HG03108 (cell line): ENCODE measurements at regions not wholly inside any gene's neighbourhood (a gene's known extent, or its start where the extent isn't known, plus 50 kb on each side); places are given as distances from the start of the nearest gene placed in this dataset.
"Not testable (repeated sequence)": the region's sequence is repeated elsewhere in the genome, so short reads cannot be mapped to it uniquely, and the experiment has no call there.

Experiments
- ATAC-seq: cut with Tn5 transposase; IDR thresholded peaks from one replicate; pipeline ENCODE4 v1.9.1; 2021; ENCODE audit warnings: moderate library complexity; ENCODE audit not compliant: unreplicated experiment

DNA sequence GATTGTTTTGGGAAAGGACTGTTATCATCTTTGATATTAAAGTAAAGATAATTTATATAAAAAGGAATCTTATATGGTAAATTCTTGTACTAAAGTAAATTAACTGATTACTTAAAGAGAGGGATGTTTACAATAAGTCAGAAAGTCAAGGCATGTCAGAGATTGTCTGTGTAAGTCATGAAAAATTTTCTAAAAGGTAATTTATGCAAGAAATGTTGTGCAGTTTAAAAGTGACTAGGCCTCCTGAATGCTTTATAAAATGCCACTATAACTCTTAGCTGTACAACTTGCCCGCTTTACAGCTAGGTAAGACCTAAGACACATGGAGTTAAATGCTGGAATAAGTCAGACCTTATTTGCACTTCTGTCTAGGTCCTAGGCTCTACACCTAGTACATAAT is 692.9 kb downstream of the GBE1 start:
- ATAC-seq, result no peak

DNA sequence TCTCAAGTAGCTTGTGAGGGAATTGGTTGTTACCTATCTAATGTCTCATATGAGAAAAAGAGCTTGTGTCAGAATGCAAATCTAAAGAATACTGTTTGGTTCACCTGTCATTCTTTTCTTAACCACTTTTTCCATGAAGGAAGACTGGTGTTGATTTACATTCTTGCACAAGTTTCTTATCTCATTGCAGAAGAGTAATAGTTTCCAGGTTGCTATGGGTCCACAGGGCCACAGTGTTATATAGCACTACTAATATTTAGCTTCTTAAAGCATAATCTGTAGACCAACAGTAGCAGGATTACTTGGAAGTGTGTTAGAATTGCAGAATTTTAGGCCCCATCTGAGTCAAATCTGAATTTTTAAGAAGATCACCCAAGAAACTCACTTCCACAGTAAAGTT is 697.5 kb downstream of the GBE1 start:
- ATAC-seq, result no peak

DNA sequence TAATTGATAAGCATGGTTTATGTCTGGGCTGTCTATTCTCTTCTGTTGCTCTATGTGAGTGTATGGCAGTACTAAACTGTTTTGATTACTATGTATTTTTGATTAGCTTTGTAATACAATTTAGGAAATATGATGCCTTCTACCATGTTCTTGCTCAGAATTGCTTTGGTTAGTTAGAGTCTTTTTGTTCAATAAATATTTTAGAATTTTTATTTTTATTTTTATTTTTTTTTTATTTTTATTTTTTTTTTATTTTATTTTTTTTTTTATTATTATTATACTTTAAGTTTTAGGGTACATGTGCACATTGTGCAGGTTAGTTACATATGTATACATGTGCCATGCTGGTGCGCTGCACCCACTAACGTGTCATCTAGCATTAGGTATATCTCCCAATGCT is 710.3 kb downstream of the GBE1 start:
- not testable (repeated sequence) for ATAC-seq

DNA sequence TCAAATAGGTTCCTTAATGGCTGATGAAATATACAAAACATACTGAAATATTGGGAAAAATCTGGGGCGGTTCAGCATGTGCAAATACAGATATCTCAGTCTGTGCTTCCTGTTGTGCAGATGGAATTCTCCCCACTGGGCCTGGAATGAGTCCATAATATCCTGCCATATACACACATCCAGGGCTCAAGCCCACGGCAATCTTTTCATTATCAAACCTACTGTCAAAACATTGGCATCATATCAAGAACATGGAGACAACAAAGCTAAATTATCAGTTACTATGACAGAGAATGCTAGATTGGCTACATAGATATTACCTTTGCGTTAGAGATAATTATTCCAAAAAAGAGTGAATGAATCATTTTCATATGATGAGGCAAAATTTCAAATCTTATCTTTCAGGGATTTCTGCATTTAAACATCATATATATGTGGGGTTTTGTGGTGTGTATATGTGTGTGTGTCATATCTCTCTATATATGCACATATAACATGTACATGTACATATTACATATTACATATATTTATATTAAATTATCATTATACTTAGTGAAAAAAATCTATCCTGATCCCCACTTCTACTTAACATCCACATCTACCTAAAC is 713.3 kb downstream of the GBE1 start:
- ATAC-seq, result no peak

DNA sequence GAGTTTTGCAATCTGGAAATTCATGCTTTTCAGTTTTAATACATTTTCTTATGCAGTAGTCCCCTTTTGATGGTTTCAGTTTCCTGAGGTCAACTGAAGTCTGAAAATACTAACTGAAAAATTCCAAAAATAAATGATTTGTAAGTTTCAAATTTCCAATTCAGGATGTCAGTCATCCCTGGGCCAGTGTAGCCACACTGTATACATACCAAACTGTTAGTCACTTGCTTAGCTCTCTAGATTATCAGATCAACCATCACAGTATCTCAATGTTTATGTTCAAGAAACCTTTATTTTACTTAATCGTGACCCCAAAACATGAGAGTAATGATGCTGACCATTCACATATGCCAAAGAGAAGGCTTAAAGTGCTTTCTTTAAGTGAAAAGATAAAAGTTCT is 715.5 kb downstream of the GBE1 start:
- ATAC-seq, result no peak

DNA sequence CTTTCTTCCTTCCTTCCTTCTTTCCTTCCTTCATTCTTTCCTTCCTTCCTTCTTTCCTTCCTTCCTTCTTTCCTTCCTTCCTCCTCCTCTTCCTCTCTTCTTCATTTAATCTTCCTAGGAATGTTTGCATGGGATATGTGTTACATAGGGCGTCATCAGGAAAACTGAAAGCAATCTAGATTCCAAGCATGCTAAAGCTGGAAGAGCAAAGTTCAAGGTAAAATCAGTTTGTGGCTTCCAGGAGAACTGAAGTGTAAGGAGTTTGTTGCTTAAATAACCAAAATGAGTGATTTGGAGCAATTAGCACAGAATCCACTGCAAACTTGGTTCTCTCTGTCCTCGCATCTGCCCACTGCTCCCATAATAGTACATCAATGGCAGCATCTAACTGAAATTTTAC is 716.2 kb downstream of the GBE1 start:
- ATAC-seq, result no peak

DNA sequence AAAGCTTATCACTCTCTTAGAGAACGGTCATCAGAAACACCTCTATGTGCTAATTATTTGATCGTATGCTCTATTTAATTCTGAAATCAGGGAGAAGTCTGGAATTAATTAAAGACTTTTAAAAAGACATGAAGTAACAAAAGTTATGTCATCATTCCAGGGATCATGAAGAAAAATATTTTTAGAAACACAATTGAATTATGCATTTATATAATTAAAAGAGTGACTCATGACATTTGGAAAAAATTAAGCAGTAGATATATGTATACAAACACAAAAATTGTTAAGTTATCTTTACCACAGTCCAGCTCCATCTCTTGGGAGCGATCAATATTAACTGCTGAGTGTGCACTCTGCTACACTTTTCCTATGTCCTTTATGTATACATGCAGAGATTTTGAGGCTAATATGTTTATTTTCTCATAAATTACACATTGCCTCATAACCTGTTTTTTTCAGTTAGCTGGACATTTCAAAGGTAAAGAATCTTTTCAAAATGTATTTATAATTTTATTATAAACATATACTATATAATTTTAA is 717.7 kb downstream of the GBE1 start:
- no peak for ATAC-seq

DNA sequence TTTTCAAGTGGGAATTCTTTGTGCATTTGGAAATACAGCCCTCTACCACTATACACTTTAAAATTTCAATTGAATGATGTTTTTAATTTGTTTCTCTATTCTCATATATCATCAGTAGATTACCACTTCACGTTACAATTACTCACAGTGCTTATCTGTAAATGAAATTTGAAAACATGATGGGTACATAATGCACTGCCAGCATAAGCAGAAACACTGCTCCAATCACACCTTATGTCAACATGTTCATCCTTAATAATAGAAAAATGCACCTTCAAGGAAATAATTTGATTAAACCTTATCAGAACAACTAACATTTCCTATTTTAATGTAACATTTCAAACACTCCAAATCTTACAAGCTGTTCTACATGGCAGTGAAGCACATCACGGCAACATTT is 718.4 kb downstream of the GBE1 start:
- no peak for ATAC-seq

DNA sequence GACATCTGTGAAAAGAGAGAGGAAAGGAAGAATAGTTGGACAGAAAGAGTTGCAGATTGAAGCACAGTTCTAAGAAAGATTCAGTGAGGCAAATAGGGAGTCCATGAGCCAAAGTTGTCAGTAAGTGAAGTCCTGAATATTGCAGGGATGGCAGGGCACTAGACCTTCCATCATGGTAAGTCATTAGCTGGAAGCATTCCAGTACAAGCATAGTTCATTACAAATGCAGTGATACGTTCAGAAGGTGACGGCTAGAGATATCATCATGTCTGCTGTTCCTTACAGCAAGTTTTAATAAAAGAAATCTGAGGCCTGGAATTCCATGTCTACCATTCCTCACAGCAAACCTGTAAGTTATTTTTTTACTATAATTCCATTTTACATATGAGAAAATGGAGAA is 720.1 kb downstream of the GBE1 start:
- no peak for ATAC-seq

DNA sequence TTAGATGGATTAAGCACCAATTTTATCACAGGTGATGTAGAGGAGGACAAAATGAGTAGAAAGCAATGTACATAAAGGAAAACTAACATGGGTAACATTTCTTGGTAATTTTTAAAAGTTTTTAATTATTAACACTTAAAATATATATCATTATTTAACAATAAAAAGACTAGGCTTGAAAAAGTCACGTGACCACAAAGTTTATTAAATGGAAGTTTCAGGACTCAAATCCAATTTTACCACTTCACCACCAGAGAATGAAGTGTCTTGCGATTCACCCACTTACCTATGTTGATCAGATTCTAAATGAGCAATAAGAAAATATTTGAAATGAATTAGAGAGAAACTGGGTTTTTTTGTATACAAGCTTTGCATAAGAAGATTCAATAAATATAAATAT is 721.3 kb downstream of the GBE1 start:
- no peak for ATAC-seq

DNA sequence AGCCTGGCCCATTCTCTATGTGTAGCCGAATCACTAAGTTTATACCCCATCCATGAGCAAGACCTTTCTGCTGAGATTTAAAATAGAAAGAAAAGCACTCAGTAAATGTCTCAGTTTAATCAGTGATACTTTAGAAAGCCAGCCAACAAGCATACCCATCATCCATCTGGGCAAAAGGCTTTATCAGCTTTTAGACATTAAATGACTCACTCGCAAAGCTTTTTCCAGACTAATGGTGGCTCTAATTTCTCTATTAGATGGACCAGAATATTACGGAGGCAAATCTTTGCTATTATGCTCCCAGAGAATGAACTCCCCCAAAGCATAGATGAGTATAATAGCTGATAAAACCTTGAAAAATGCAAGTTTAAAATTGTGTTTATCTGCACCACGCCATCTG is 727.8 kb downstream of the GBE1 start:
- ATAC-seq, result no peak

DNA sequence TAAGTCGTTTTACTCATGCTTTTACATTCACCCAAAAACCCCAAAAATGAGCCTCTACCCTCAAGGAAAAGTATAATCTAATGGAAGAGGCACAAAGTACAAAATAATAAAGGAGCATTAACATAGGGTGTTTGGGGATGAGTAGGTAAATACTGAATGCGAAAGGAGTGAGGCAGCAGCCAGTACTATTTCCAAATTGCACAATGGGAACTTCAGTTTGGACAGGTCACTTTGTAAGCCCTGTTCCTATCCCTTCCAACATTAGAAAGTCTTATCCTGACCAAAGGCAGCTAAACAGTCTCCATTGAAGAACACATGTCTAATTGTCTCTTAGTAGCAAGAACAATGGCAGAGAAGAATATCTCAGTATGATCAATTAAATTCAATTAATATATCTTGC is 728.3 kb downstream of the GBE1 start:
- ATAC-seq, result no peak

DNA sequence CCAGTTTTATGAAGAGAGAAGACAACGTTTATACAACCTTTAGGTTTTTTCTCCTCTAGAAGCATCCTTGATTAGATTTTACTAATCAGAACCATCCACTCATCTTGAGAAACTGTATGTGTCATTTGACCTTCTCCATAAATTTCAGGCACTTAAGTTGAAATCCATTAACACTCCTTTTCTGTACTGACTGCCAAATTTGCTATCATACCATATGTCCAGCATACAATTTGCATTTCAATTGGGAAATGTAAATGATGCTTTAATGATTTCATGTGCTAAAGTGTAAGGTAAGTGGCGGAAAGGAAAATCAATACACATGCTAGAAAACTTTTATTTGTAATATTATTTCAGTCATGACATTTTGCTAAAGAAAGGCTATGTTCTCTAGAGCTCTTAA is 731.6 kb downstream of the GBE1 start:
- no peak for ATAC-seq

DNA sequence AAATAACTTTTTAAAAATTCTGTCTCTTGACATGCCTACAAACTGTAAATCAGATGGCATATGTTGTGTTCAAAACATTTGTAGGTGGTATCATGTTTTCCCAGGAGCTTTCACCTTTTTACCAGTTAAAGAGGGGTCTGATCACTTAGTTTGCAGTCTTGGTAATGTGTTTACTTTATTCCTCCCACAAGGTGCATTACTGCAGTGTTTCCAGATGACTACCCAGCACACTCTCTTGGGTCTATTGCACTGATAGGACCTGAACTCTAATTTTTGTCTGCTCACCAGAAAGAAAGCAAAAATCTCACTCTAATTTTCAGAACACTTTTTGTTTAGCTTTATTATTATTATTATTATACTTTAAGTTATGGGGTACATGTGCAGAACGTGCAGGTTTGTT is 734.1 kb downstream of the GBE1 start:
- no peak for ATAC-seq

DNA sequence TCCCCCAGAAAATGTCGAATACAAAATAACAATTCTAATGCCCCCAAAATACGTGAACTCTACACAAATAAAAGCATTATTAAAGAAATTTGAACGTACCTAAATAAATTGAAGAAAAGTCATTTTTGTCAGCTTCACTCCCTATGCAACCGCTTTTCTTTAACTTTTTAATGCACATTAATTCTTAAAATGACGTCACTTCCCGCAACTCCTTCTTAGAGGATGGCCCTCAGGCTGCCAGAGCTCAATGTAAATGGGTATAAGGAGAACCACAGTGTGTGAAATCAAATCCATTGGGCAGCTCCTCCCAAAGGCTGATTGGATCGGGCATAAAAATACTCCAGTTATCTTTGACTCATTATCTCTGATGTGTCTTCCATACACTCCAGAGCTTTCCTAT is 736.9 kb downstream of the GBE1 start:
- no peak for ATAC-seq

DNA sequence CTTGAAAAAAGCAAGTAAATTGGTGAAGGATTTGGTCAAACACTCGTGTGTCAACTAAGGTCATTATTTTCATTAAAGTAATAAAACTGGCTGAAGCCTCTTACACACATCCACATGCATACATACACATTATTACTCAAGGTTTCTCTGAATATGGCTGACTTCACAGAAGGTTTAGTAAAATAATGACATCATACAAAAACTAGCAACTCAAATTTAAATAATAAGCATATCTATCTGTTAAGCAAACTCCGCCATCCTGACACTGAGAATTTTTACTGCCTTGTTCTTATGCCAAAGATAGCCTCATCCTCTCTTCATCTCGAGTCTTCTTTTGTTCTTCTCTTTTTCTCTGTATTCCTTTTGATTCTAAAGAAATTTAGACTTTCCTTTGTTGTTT is 739.1 kb downstream of the GBE1 start:
- ATAC-seq, result no peak

DNA sequence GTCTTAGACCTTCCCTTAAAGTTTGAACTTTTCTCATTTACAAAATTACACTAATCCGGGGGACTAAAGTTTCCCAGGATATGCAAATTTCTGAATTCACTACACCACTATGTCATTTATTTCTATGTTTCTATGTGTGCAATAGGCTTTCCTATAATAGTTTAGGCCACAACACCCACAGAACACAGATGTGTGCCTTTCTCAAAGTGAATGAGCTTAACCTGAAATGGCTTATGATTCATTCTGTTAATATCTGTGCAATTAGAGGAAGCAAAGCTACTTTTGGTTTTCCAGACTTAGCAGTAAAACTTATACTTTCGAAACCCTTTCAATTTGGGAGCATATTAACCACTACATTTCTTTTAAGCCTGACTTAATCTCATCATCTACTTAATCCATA is 748.1 kb downstream of the GBE1 start:
- ATAC-seq, result no peak

DNA sequence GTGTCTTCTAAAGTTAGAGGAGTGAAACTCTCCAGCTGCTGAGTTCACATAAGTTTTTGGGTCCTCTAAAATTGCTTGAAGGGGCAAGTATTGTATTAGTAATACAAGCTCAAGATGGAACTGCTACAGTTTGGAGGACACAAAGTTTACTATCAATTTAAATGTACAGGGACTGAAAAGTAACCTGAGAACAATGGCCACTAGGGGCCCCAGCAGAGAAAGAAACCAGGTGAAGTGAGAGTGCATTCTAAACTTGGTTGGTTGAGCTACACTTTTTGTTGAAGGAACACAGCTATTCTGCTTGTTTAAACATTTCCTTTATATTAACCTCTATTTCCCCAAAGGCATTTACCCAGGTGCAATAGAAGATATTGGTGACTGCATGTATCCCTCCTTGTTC is 755.5 kb downstream of the GBE1 start:
- ATAC-seq, result no peak

DNA sequence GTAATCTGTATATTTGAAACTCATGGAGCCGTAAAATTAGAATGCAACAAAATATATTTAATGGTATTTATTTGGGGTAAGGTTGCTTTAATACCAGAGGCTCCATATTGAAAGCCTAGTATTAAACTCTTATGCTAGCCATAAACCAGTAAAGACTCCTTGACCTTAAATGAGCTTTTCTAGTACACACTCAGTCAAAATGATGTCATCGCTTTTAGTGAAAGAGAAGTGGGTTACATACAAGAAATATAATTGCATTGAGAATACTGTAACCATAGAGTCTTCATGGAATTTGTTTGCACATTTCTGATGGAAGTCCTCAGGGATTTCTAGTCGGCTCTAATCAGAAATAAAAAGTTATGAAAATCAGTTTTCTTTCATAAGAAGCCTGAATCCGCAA is 757.6 kb downstream of the GBE1 start:
- no peak for ATAC-seq

DNA sequence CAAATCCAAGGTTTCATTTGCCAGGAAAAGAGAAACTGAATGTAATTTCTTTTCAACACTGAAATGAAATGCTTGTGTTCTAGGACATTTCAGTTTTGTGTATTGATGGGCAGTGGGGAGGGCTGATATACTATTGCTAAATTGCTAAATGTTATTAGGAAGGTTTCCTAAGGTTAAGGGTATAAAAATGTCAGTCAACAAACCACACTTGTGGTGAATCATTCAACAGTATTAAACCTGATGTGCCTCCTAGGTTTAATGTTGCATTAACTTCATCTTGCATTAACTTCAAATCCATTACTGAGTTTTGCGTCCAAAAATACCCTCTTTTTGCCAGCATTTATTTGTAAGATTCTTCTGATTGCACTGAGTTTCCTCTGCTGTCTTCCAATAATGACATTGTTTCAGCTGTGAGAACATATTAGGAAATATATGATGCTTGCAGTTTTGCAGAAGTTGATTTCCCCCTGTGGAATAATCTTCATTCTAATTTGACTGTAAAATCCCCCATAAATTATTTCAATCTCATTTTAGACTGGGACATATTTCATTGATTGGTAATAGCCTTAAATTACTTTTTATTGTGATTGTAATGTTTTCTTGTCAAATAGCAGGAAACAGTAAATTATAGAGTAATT is 758.3 kb downstream of the GBE1 start:
- no peak for ATAC-seq

DNA sequence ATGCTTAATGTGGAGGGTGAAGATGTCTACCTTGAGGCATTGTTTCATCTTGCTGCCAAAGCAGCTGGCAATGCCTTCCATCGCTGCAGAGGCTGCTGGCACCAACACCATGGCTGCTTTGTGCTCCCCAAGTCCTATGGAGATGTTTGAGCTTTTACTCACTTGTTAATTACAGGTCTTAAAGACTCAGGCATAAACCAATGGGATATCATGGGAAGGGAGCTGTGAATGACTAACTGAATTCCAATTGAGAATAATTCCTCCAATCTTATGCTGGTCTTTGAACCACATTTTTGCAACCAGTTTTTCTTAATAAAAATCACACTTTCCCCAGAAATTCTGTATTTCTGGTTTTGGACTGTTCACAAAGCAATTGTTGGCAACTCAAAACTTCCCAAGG is 762.0 kb downstream of the GBE1 start:
- no peak for ATAC-seq

DNA sequence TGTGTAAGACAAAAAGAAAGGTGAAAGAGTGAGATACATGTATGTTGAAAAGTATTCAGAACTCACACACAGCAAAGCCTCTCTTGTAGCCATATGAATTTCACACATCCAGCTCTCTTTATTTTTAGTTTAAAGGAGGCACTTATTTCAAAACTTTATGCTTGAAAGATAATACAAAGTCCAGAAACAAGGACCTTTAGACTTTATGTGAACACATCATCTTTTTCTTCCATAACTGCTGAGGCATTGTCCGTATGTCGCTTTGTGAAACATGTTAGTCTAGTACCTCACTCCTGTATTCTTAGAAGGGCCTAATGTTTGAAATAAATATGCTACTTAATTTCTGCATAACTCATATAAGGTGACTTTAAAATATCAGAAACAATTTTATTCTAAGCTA is 763.4 kb downstream of the GBE1 start:
- ATAC-seq, result no peak

DNA sequence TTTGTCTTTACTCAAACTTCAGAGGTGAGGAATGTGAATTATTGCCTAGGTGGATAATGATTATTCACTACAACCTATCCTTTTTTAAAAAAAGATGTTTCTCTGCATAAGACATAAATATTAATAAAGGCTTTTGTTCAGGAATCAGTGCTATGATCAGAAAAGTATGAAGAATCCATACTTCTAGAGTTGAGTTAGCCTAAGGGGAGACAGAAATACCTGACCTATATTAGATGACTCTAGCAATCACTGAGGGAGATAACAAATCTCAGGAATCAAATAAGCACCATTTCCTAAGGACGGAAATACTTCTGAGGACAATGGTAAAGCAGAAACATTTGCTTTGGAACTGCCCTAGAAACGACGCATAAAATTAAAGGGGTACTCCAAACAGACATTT is 763.8 kb downstream of the GBE1 start:
- no peak for ATAC-seq
